Activated CD4-positive, alpha-beta T cell treated with anti-CD3 and anti-CD28 coated beads, Interleukin-2, Interleukin-4, amounts not matched to agents 100 ng/mL and 50 ng/mL, durations not matched to agents 16 hours and 8 hours (primary cell): ENCODE measurements at regions not wholly inside any gene's neighbourhood (a gene's known extent, or its start where the extent isn't known, plus 50 kb on each side); places are given as distances from the start of the nearest gene placed in this dataset.

Experiments
- DNase-seq: peaks from one replicate; pipeline ENCODE4 v3.0.0-alpha.2; 2020; ENCODE audit warnings: low spot score

GRCh38 chr5:56549096-56549886, 266.1 kb upstream of the MAP3K1 start:
- DNase-seq = no peak

- no peak for DNase-seq
These were observed 270.3 kb upstream of the MAP3K1 start for GRCh38 chr5:56545016-56545415.

- DNase-seq = no peak
These were observed 271.6 kb upstream of the MAP3K1 start for GRCh38 chr5:56543441-56544388.

- DNase-seq = no peak
These were observed 275.1 kb upstream of the MAP3K1 start for GRCh38 chr5:56540266-56540665.

- DNase-seq = no peak
These were observed 276.8 kb upstream of the MAP3K1 start for GRCh38 chr5:56538580-56538979.

- no peak for DNase-seq
These were observed 280.0 kb upstream of the MAP3K1 start for GRCh38 chr5:56535347-56535746.

GRCh38 chr5:56534102-56534829, 281.1 kb upstream of the MAP3K1 start:
- DNase-seq = no peak

GRCh38 chr5:56532466-56532865, 282.9 kb upstream of the MAP3K1 start:
- no peak for DNase-seq

- no peak for DNase-seq
These were observed 284.7 kb upstream of the MAP3K1 start for GRCh38 chr5:56530626-56531138.

- no peak for DNase-seq
These were observed 285.5 kb upstream of the MAP3K1 start for GRCh38 chr5:56529666-56530430.

GRCh38 chr5:56527174-56527573, 288.2 kb upstream of the MAP3K1 start:
- no peak for DNase-seq

GRCh38 chr5:56525113-56525512, 290.2 kb upstream of the MAP3K1 start:
- no peak for DNase-seq

- no peak for DNase-seq
These were observed 290.9 kb upstream of the ANKRD55 start for GRCh38 chr5:56523790-56524575.

GRCh38 chr5:56522960-56523359, 289.8 kb upstream of the ANKRD55 start:
- DNase-seq = no peak

GRCh38 chr5:56522169-56522568, 289.0 kb upstream of the ANKRD55 start:
- no peak for DNase-seq

- DNase-seq = no peak
These were observed 288.0 kb upstream of the ANKRD55 start for GRCh38 chr5:56520986-56521730.

- DNase-seq = no peak
These were observed 285.7 kb upstream of the ANKRD55 start for GRCh38 chr5:56518820-56519219.

- no peak for DNase-seq
These were observed 283.9 kb upstream of the ANKRD55 start for GRCh38 chr5:56517011-56517416.

- no peak for DNase-seq
These were observed 283.3 kb upstream of the ANKRD55 start for GRCh38 chr5:56516441-56516840.

GRCh38 chr5:56516035-56516434, 282.9 kb upstream of the ANKRD55 start:
- no peak for DNase-seq
